ENCODE measurements at regions not wholly inside any gene's neighbourhood (a gene's known extent, or its start where the extent isn't known, plus 50 kb on each side); places are given as distances from the start of the nearest gene placed in this dataset.
"Not testable (repeated sequence)": the region's sequence is repeated elsewhere in the genome, so short reads cannot be mapped to it uniquely, and the experiment has no call there.

DNA sequence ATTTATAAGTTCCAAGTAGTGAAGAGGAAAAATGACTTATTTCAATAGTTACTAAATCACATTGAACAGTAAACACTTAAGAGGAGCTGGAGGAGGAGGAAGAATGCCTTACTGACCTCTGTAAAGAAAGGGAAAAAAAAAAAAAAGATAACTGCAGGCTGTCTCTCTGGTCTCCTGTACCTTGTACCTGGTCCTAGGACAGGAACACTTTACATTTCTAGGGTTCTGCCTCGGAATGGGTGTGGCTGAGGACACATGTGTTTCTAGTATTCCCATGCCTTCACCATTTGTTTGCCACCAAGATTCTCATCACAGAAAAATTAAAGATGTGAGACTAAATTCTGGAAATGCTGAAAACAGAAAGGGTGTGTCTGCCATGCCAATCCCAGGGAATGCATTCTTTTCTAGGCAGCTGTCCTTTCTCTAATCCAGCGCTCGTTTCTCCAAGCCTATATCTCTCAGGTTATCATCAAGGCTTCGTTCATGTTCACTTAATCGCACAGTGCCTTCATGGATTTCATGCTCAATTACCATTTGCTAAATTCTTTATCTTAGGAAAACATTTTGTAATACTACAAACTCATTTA, 1208.3 kb downstream of the OTOL1 start:
- POLR2A ChIA-PET: no interaction called here
- no peak for TF ChIP-seq BRCA1 (IDR thresholded peaks at IDR 0.05; ENCODE audit: low read depth, low read length)
- TF ChIP-seq NBN (IDR thresholded peaks at IDR 0.05): no peak
- TF ChIP-seq RELA (IDR thresholded peaks at IDR 0.05; ENCODE audit: borderline replicate concordance, partially characterized antibody): no peak
- TF ChIP-seq SMAD5 (IDR thresholded peaks at IDR 0.05; ENCODE audit: low read depth): no peak
- no peak for TF ChIP-seq EP300 (IDR thresholded peaks at IDR 0.05; ENCODE audit: borderline replicate concordance in 1 of 2, control insufficient read depth in 1 of 2, low read depth in 2 of 2, low read length in 2 of 2)
- TF ChIP-seq, protein P1, sequence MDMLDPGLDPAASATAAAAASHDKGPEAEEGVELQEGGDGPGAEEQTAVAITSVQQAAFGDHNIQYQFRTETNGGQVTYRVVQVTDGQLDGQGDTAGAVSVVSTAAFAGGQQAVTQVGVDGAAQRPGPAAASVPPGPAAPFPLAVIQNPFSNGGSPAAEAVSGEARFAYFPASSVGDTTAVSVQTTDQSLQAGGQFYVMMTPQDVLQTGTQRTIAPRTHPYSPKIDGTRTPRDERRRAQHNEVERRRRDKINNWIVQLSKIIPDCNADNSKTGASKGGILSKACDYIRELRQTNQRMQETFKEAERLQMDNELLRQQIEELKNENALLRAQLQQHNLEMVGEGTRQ (IDR thresholded peaks at IDR 0.05; ENCODE audit: borderline replicate concordance, low read depth, low read length): no peak
- TF ChIP-seq, protein P2, sequence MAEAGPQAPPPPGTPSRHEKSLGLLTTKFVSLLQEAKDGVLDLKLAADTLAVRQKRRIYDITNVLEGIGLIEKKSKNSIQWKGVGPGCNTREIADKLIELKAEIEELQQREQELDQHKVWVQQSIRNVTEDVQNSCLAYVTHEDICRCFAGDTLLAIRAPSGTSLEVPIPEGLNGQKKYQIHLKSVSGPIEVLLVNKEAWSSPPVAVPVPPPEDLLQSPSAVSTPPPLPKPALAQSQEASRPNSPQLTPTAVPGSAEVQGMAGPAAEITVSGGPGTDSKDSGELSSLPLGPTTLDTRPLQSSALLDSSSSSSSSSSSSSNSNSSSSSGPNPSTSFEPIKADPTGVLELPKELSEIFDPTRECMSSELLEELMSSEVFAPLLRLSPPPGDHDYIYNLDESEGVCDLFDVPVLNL (IDR thresholded peaks at IDR 0.05; ENCODE audit: low read depth, low read length): no peak
- TF ChIP-seq WRNIP1 (IDR thresholded peaks at IDR 0.05; ENCODE audit: borderline replicate concordance, low read depth, low read length): no peak
- TF ChIP-seq SIN3A (IDR thresholded peaks at IDR 0.05; ENCODE audit: low read depth, low read length): no peak
- no peak for TF ChIP-seq SMARCA5 (IDR thresholded peaks at IDR 0.05)
- no peak for TF ChIP-seq NR2F1 (conservative IDR thresholded peaks at IDR 0.05)
- TF ChIP-seq HCFC1 (IDR thresholded peaks at IDR 0.05; ENCODE audit: low read length): no peak
- TF ChIP-seq CBFB (IDR thresholded peaks at IDR 0.05; ENCODE audit: low read depth): no peak
- CTCF ChIA-PET: no interaction called here

DNA sequence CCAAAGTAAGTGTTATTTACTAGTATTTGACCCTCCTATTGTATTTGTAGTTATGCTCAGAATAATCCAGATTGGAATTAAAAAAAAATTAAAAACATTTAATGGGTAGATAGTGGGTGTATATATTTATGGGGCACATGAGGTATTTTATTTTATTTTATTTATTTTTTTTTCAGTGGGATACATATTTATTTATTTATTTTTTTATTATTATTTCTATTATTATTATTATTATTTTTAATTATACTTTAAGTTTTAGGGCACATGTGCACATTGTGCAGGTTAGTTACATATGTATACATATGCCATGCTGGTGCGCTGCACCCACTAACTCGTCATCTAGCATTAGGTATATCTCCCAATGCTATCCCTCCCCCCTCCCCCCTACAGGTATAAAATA, 1211.8 kb downstream of the OTOL1 start:
- intact Hi-C loops (cut with micrococcal nuclease; ENCODE audit: unreplicated experiment); RAD21 ChIA-PET (ENCODE audit: unreplicated experiment); H3K4me3 ChIP-seq; in situ Hi-C loops (cut with MboI); H3K36me3 ChIP-seq (ENCODE audit: control insufficient read depth in 2 of 2, insufficient read depth in 2 of 2, low read length in 1 of 2); POLR2A ChIA-PET; ATAC-seq; H3K4me2 ChIP-seq (ENCODE audit: control insufficient read depth, insufficient read depth); H4K20me1 ChIP-seq (ENCODE audit: control insufficient read depth, insufficient read depth); DNase-seq (ENCODE audit: low read depth, low spot score); H3K27me3 ChIP-seq (replicated peaks in 1 of 2; ENCODE audit: control insufficient read depth in 2 of 2, insufficient read depth in 2 of 2, low read length in 1 of 2); BruUV-seq (replicated peaks); FAIRE-seq; H3K27ac ChIP-seq (ENCODE audit: control insufficient read depth, insufficient read depth); SMC1A ChIA-PET (ENCODE audit: uncharacterized antibody, unreplicated experiment); H3K4me1 ChIP-seq (ENCODE audit: control insufficient read depth, insufficient read depth, low read length); CTCF ChIA-PET; H3K79me2 ChIP-seq (ENCODE audit: control insufficient read depth, insufficient read depth, low read length); H3K9ac ChIP-seq (ENCODE audit: control insufficient read depth, insufficient read depth, low read length); H3K9me3 ChIP-seq (replicated peaks; ENCODE audit: control insufficient read depth, insufficient read depth, low read length); H2AFZ ChIP-seq (ENCODE audit: control insufficient read depth, low read depth, low read length): not testable (repeated sequence)
- 19% methylated on average over 2 of the region's 2 CpGs for WGBS (ENCODE audit: insufficient coverage, insufficient replicate concordance, low lambda C conversion rate, missing lambda C conversion rate)

More for the DNA sequence above, 1208.3 kb downstream of the OTOL1 start:
- DNase-seq (ENCODE audit: low read depth, low spot score): no peak
- H3K4me1 ChIP-seq (ENCODE audit: control insufficient read depth, insufficient read depth, low read length): no peaks in the 10 kb centered on the region
- ATAC-seq: no peak
- intact Hi-C loops (cut with micrococcal nuclease; ENCODE audit: unreplicated experiment): no loop called here
- no peak overlapping the region for H3K4me2 ChIP-seq (ENCODE audit: control insufficient read depth, insufficient read depth)
- no peak overlapping the region for H3K9ac ChIP-seq (ENCODE audit: control insufficient read depth, insufficient read depth, low read length)
- no peaks in the 10 kb centered on the region for H3K36me3 ChIP-seq (ENCODE audit: control insufficient read depth in 2 of 2, insufficient read depth in 2 of 2, low read length in 1 of 2)
- in situ Hi-C loops (cut with MboI): no loop called here
- RAD21 ChIA-PET (ENCODE audit: unreplicated experiment): no interaction called here
- no peaks in the 10 kb centered on the region for H3K27me3 ChIP-seq (replicated peaks in 1 of 2; ENCODE audit: control insufficient read depth in 2 of 2, insufficient read depth in 2 of 2, low read length in 1 of 2)
- H3K4me3 ChIP-seq: no peak overlapping the region
- WGBS (ENCODE audit: insufficient coverage, insufficient replicate concordance, low lambda C conversion rate, missing lambda C conversion rate): 40% methylated on average over 5 of the region's 5 CpGs
- BruUV-seq (replicated peaks): no TSS peak
- no peaks in the 10 kb centered on the region for H3K79me2 ChIP-seq (ENCODE audit: control insufficient read depth, insufficient read depth, low read length)
- no peak for FAIRE-seq
- no peak overlapping the region for H2AFZ ChIP-seq (ENCODE audit: control insufficient read depth, low read depth, low read length)
- H3K27ac ChIP-seq (ENCODE audit: control insufficient read depth, insufficient read depth): no peak overlapping the region
- no peaks in the 10 kb centered on the region for H4K20me1 ChIP-seq (ENCODE audit: control insufficient read depth, insufficient read depth)
- SMC1A ChIA-PET (ENCODE audit: uncharacterized antibody, unreplicated experiment): no interaction called here
- no peaks in the 10 kb centered on the region for H3K9me3 ChIP-seq (replicated peaks; ENCODE audit: control insufficient read depth, insufficient read depth, low read length)
